IMR-90 (cell line): ENCODE measurements at regions not wholly inside any gene's neighbourhood (a gene's known extent, or its start where the extent isn't known, plus 50 kb on each side); places are given as distances from the start of the nearest gene placed in this dataset.

ENCODE experiments used
- BHLHE40 ChIP-seq: fragments of 150-350 bp; IDR thresholded peaks from 2 replicates; pipeline ENCODE4 v1.6.1; 2016; ENCODE audit warnings: mild to moderate bottlenecking, low read depth, low read length
- CEBPB ChIP-seq: IDR thresholded peaks from 2 replicates; pipeline ENCODE4 v1.6.1; 2012; ENCODE audit warnings: low read depth, low read length, improper control_type of control experiment
- CHD1 ChIP-seq: IDR thresholded peaks from 2 replicates; pipeline ENCODE4 v1.6.1; 2012; ENCODE audit warnings: low read depth, low read length, improper control_type of control experiment
- CTCF ChIP-seq: conservative IDR thresholded peaks from 2 replicates; pipeline ENCODE4 v1.5.1; 2012; ENCODE audit warnings: mild to moderate bottlenecking, low read depth, low read length, improper control_type of control experiment
- FOS ChIP-seq: fragments of 150-350 bp; IDR thresholded peaks from 2 replicates; pipeline ENCODE4 v1.6.1; 2016; ENCODE audit warnings: low read depth, low read length
- MAFK ChIP-seq: IDR thresholded peaks from 2 replicates; pipeline ENCODE4 v1.6.1; 2012; ENCODE audit warnings: low read depth, low read length, improper control_type of control experiment
- MAZ ChIP-seq: IDR thresholded peaks from 2 replicates; pipeline ENCODE4 v1.6.1; 2012; ENCODE audit warnings: low read depth, mild to moderate bottlenecking, low read length, improper control_type of control experiment, moderate library complexity, borderline replicate concordance
- MXI1 ChIP-seq: IDR thresholded peaks from 2 replicates; pipeline ENCODE4 v1.6.1; 2012; ENCODE audit warnings: low read depth, mild to moderate bottlenecking, low read length, moderate library complexity, borderline replicate concordance
- POLR2A ChIP-seq: IDR thresholded peaks from 2 replicates; pipeline ENCODE4 v1.6.1; 2012; ENCODE audit warnings: mild to moderate bottlenecking, low read depth, low read length
- RAD21 ChIP-seq: IDR thresholded peaks from 2 replicates; pipeline ENCODE4 v1.6.1; 2012; ENCODE audit warnings: low read length, improper control_type of control experiment
- RCOR1 ChIP-seq: IDR thresholded peaks from 2 replicates; pipeline ENCODE4 v1.6.1; 2012; ENCODE audit warnings: mild to moderate bottlenecking, low read length, improper control_type of control experiment; ENCODE audit not compliant: insufficient replicate concordance
- RFX5 ChIP-seq: IDR thresholded peaks from 2 replicates; pipeline ENCODE4 v1.8.0; 2012; ENCODE audit warnings: low read depth, mild to moderate bottlenecking, low read length, moderate library complexity
- SMC3 ChIP-seq: fragments of 150-350 bp; IDR thresholded peaks from 2 replicates; pipeline ENCODE4 v1.6.1; 2016; ENCODE audit warnings: low read depth, mild to moderate bottlenecking, antibody characterized with exemption, low read length, moderate library complexity
- USF2 ChIP-seq: fragments of 150-350 bp; IDR thresholded peaks from 2 replicates; pipeline ENCODE4 v1.6.1; 2017; ENCODE audit warnings: mild to moderate bottlenecking, antibody characterized with exemption, low read length, low read depth

GRCh38 chr2:150599889-150600288, 112.4 kb upstream of the RND3 start:
- TF ChIP-seq USF2, result no peak
- TF ChIP-seq CTCF, result no peak
- no peak for TF ChIP-seq POLR2A
- TF ChIP-seq RAD21, result no peak
- TF ChIP-seq FOS, result no peak
- no peak for TF ChIP-seq CEBPB
- no peak for TF ChIP-seq BHLHE40
- TF ChIP-seq RCOR1, result no peak
- TF ChIP-seq MAFK, result no peak
- no peak for TF ChIP-seq MAZ
- TF ChIP-seq RFX5, result no peak
- no peak for TF ChIP-seq MXI1
- TF ChIP-seq SMC3, result no peak
- TF ChIP-seq CHD1, result no peak
